Neural cell (in vitro differentiated cells): ENCODE measurements at regions not wholly inside any gene's neighbourhood (a gene's known extent, or its start where the extent isn't known, plus 50 kb on each side); places are given as distances from the start of the nearest gene placed in this dataset.

Experiments used
- CTCF ChIP-seq: fragments of 450-650 bp; IDR thresholded peaks from 2 replicates; pipeline ENCODE4 v1.5.1; 2014; ENCODE audit warnings: antibody characterized with exemption, mild to moderate bottlenecking, moderate library complexity; ENCODE audit not compliant: poor library complexity, severe bottlenecking
- EP300 ChIP-seq: fragments of 450-650 bp; conservative IDR thresholded peaks from 2 replicates; pipeline ENCODE4 v1.6.1; 2014; ENCODE audit warnings: antibody characterized with exemption, mild to moderate bottlenecking, moderate library complexity; ENCODE audit not compliant: poor library complexity, severe bottlenecking
- EZH2 ChIP-seq: fragments of 200-600, 300-800 bp; shearing (Covaris generic), sonication (generic); IDR thresholded peaks from 2 replicates; pipeline ENCODE4 v1.6.1; 2014; ENCODE audit warnings: antibody characterized with exemption, low read length, borderline replicate concordance, mild to moderate bottlenecking; ENCODE audit not compliant: insufficient read depth, poor library complexity, severe bottlenecking
- POLR2AphosphoS5 ChIP-seq: IDR thresholded peaks from 2 replicates; pipeline ENCODE4 v1.6.1; 2012
- REST ChIP-seq: IDR thresholded peaks from 2 replicates; pipeline ENCODE4 v1.6.1; 2012; ENCODE audit warnings: borderline replicate concordance
- SMC3 ChIP-seq: fragments of 450-650 bp; conservative IDR thresholded peaks from 2 replicates; pipeline ENCODE4 v1.6.1; 2014; ENCODE audit warnings: antibody characterized with exemption, mild to moderate bottlenecking, moderate library complexity; ENCODE audit not compliant: poor library complexity

- TF ChIP-seq POLR2AphosphoS5 (no peak), CTCF (no peak), EP300 (no peak), REST (no peak), SMC3 (no peak), EZH2 (no peak)
Observed at GRCh38 chr2:14745288-14746076, 113.0 kb downstream of the LRATD1 start.
